GM12878 (cell line): ENCODE measurements at regions not wholly inside any gene's neighbourhood (a gene's known extent, or its start where the extent isn't known, plus 50 kb on each side); places are given as distances from the start of the nearest gene placed in this dataset.

Source experiments
- CTCF ChIP-seq, 3 experiments: IDR thresholded peaks in 2 of 3; conservative IDR thresholded peaks in 1 of 3; 2 replicates each; pipeline ENCODE4 v1.5.1; 2011; ENCODE audit warnings: low read depth in 3 of 3, low read length in 3 of 3, mild to moderate bottlenecking in 3 of 3, control low read depth in 2 of 3, moderate library complexity in 2 of 3, inconsistent platforms in 1 of 3, mixed read lengths in 1 of 3; ENCODE audit not compliant: control insufficient read depth in 2 of 3, insufficient read depth in 1 of 3; ENCODE audit errors: extremely low read depth in 1 of 3
- SUZ12 ChIP-seq: fragments of 200-600 bp; sonication (generic); IDR thresholded peaks from one replicate; pipeline ENCODE4 v1.6.1; 2018; ENCODE audit warnings: antibody characterized with exemption, mild to moderate bottlenecking; ENCODE audit not compliant: unreplicated experiment

- no peak for TF ChIP-seq CTCF (IDR thresholded peaks at IDR 0.05 in 2 of 3, conservative IDR thresholded peaks at IDR 0.05 in 1 of 3; ENCODE audit: control insufficient read depth in 2 of 3, extremely low read depth in 1 of 3, insufficient read depth in 1 of 3, low read depth in 3 of 3, low read length in 3 of 3)
- TF ChIP-seq SUZ12, result no peak
Measured at GRCh38 chr21:35417762-35418161, 368.7 kb upstream of the RUNX1 start.
